H1 (cell line): ENCODE measurements at regions not wholly inside any gene's neighbourhood (a gene's known extent, or its start where the extent isn't known, plus 50 kb on each side); places are given as distances from the start of the nearest gene placed in this dataset.

Experiments used
- CHD7 ChIP-seq: fragments of 300-600 bp; sonication (generic); IDR thresholded peaks from 2 replicates; pipeline ENCODE4 v1.7.1; 2012; ENCODE audit warnings: low read length, moderate library complexity, mild to moderate bottlenecking, inconsistent platforms; ENCODE audit not compliant: insufficient replicate concordance
- NRF1 ChIP-seq: IDR thresholded peaks from 2 replicates; pipeline ENCODE4 v1.6.1; 2011; ENCODE audit warnings: mild to moderate bottlenecking, low read depth, low read length, improper control_type of control experiment
- PHF8 ChIP-seq: fragments of 200-600 bp; sonication (generic); conservative IDR thresholded peaks from 2 replicates; pipeline ENCODE4 v1.7.1; 2012; ENCODE audit warnings: low read depth, mild to moderate bottlenecking, inconsistent platforms, low read length, moderate library complexity
- SUZ12 ChIP-seq: fragments of 200-600 bp; sonication (generic); IDR thresholded peaks from 2 replicates; pipeline ENCODE4 v1.6.1; 2012; ENCODE audit warnings: mild to moderate bottlenecking, inconsistent platforms, low read length, moderate library complexity, mixed read lengths
- TAF7 ChIP-seq: optimal IDR thresholded peaks from 2 replicates; pipeline ENCODE3; 2011; ENCODE audit warnings: low read depth, mild to moderate bottlenecking, inconsistent platforms, low read length, moderate library complexity, borderline replicate concordance

- TF ChIP-seq CHD7 (no peak), TAF7 (no peak), PHF8 (no peak), NRF1 (no peak), SUZ12 (no peak)
Measured at GRCh38 chr15:62515696-62516395, 350.8 kb upstream of the C2CD4B start (continued).
